Lower lobe of right lung (tissue), 2 donors: ENCODE measurements at regions not wholly inside any gene's neighbourhood (a gene's known extent, or its start where the extent isn't known, plus 50 kb on each side); places are given as distances from the start of the nearest gene placed in this dataset.

Experiments
- ATAC-seq, 2 donors: fragments of 200-7000 bp; cut with Tn5 transposase; one replicate each; pipeline ENCODE4 v1.9.1; 2020 to 2022; ENCODE audit warnings: mild to moderate bottlenecking in 2 of 2, moderate library complexity in 2 of 2
- DNase-seq: peaks from one replicate; pipeline ENCODE4 v3.0.0-alpha.2; 2020
- H3K27ac ChIP-seq: fragments of 200-600 bp; one replicate; pipeline ENCODE4 v1.8.0; 2022
- H3K27me3 ChIP-seq: fragments of 200-600 bp; one replicate; pipeline ENCODE4 v1.8.0; 2022; ENCODE audit warnings: low read depth
- H3K36me3 ChIP-seq: fragments of 200-600 bp; one replicate; pipeline ENCODE4 v1.8.0; 2022; ENCODE audit warnings: mild to moderate bottlenecking
- H3K4me1 ChIP-seq: fragments of 200-600 bp; one replicate; pipeline ENCODE4 v1.8.0; 2022
- H3K4me3 ChIP-seq: fragments of 200-600 bp; one replicate; pipeline ENCODE4 v1.8.0; 2022; ENCODE audit warnings: mild to moderate bottlenecking
- H3K9me3 ChIP-seq: fragments of 200-600 bp; one replicate; pipeline ENCODE4 v1.8.0; 2022
- intact Hi-C: fragments of 100-400 bp; cut with DNase I; formaldehyde crosslinking; loops from one replicate; pipeline ENCODE4 v1.11.0; 2022
- TF ChIP-seq, protein P1 (sequence below): fragments of 200-600 bp; IDR thresholded peaks from one replicate; pipeline ENCODE4 v1.8.0; 2022; ENCODE audit warnings: antibody characterized with exemption, mild to moderate bottlenecking
- donor health status: DM: no; HTN: yes; CAD: no; lungs with severe emphysema.

GRCh38 chr2:181196401-181196800 is 216.0 kb downstream of the UBE2E3 start:
- Histone ChIP-seq H3K4me1 (no peaks in the 10 kb centered on the region), H3K9me3 (no peaks in the 10 kb centered on the region), H3K27me3 (no peaks in the 10 kb centered on the region), H3K27ac (no peak overlapping the region), H3K36me3 (no peaks in the 10 kb centered on the region), H3K4me3 (no peak overlapping the region)
- intact Hi-C loops = no loop called here
- TF ChIP-seq, protein P1, sequence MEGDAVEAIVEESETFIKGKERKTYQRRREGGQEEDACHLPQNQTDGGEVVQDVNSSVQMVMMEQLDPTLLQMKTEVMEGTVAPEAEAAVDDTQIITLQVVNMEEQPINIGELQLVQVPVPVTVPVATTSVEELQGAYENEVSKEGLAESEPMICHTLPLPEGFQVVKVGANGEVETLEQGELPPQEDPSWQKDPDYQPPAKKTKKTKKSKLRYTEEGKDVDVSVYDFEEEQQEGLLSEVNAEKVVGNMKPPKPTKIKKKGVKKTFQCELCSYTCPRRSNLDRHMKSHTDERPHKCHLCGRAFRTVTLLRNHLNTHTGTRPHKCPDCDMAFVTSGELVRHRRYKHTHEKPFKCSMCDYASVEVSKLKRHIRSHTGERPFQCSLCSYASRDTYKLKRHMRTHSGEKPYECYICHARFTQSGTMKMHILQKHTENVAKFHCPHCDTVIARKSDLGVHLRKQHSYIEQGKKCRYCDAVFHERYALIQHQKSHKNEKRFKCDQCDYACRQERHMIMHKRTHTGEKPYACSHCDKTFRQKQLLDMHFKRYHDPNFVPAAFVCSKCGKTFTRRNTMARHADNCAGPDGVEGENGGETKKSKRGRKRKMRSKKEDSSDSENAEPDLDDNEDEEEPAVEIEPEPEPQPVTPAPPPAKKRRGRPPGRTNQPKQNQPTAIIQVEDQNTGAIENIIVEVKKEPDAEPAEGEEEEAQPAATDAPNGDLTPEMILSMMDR = no peak
- no peak for ATAC-seq
- DNase-seq = no peak

GRCh38 chr2:181197140-181197760 is 216.8 kb downstream of the UBE2E3 start:
- Histone ChIP-seq H3K4me1 (no peaks in the 10 kb centered on the region), H3K27ac (no peak overlapping the region), H3K4me3 (no peak overlapping the region), H3K36me3 (no peaks in the 10 kb centered on the region), H3K27me3 (no peaks in the 10 kb centered on the region), H3K9me3 (no peaks in the 10 kb centered on the region)
- DNase-seq = no peak
- no peak for ATAC-seq
- intact Hi-C loops = no loop called here
- TF ChIP-seq, protein P1 = no peak

- H3K27ac ChIP-seq = no peak overlapping the region
- intact Hi-C loops = no loop called here
- no peaks in the 10 kb centered on the region for H3K36me3 ChIP-seq
- no peaks in the 10 kb centered on the region for H3K27me3 ChIP-seq
- no peaks in the 10 kb centered on the region for H3K9me3 ChIP-seq
- TF ChIP-seq, protein P1 = no peak
- no peak for ATAC-seq
- H3K4me3 ChIP-seq = no peak overlapping the region
- no peaks in the 10 kb centered on the region for H3K4me1 ChIP-seq
- DNase-seq = no peak
These were observed 217.9 kb downstream of the UBE2E3 start for GRCh38 chr2:181198183-181198864.

DNA sequence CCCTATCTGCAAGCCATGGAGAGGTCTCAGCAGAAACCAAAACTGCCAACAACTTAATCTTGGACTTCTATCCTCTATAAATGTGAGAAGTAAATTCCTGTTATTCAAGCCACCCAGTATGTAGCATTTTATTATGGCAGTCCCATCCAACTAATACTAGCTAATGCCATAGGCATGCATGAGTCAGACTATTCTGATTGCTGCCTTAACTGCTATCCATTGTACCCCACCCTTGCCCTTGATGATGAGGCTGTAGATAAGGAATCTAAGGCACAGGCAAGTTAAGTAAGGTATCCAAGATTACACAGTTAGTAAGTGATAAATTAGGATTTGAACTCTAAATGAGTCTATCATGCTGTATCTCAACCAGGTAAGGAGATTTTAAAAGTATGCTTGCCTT is 223.0 kb downstream of the UBE2E3 start:
- ATAC-seq (no peak), DNase-seq (no peak)
- H3K27ac ChIP-seq = no peak overlapping the region
- no peaks in the 10 kb centered on the region for H3K36me3 ChIP-seq
- H3K27me3 ChIP-seq = no peaks in the 10 kb centered on the region
- H3K4me1 ChIP-seq = no peaks in the 10 kb centered on the region
- H3K4me3 ChIP-seq = no peak overlapping the region
- TF ChIP-seq, protein P1 = no peak
- intact Hi-C loops = no loop called here
- no peaks in the 10 kb centered on the region for H3K9me3 ChIP-seq

GRCh38 chr2:181203916-181204315 is 223.5 kb downstream of the UBE2E3 start:
- no peak for DNase-seq
- H3K27me3 ChIP-seq = no peaks in the 10 kb centered on the region
- no peaks in the 10 kb centered on the region for H3K36me3 ChIP-seq
- peaks cover under 1% of the 10 kb centered on the region for H3K9me3 ChIP-seq
- H3K4me1 ChIP-seq = no peaks in the 10 kb centered on the region
- TF ChIP-seq, protein P1 = no peak
- intact Hi-C loops = no loop called here
- no peak for ATAC-seq
- H3K27ac ChIP-seq = no peak overlapping the region
- no peak overlapping the region for H3K4me3 ChIP-seq
